ENCODE measurements at regions not wholly inside any gene's neighbourhood (a gene's known extent, or its start where the extent isn't known, plus 50 kb on each side); places are given as distances from the start of the nearest gene placed in this dataset.

DNA sequence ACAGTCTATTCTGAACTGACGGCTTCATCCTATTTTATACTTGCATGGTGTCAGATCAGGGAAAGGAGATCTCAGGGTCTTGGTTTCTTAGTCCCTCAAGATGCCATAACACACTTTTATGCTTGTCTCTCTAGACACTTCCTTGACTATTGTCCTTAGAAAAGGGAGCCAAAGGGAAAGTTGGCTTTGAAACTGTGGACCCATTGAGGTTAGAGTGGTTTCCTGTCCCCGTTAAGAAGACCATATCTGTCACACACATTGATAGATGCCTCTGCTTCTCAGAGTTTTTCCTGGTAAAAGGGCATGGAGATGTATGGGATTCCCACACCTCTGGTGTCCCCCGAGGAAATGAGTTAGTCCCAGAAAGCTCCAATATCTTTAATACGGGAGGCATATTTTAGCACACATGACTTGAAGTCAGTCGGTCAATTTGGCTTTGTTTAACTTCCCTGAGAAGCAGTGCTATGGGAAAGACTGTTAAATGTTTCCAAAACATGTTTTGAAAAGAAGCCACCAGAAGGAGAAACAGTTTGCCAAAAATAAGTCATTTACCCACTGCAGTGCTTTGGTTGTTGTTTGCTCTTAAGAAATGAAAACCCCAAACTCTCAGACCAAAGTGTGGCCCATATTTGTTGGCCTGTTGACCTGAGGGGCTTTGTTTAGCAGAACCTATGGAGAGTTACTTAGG, 133.4 kb upstream of the CXCR4 start:
- no peaks in the 10 kb centered on the region for H3K36me3 Mint-ChIP-seq
- no peak for TF ChIP-seq CTCF (IDR thresholded peaks at IDR 0.05; ENCODE audit: unreplicated experiment)
- no peak overlapping the region for H3K27ac Mint-ChIP-seq
- H3K27me3 Mint-ChIP-seq (ENCODE audit: low read depth): peaks cover 6% of the 10 kb centered on the region
- DNase-seq (ENCODE audit: low spot score in 2 of 2, unreplicated experiment in 2 of 2): no peak
- H3K4me1 Mint-ChIP-seq: no peaks in the 10 kb centered on the region
- H3K9me3 Mint-ChIP-seq: no peaks in the 10 kb centered on the region
- no peak overlapping the region for H3K4me3 Mint-ChIP-seq

GRCh38 chr2:136250131-136250530, 132.2 kb upstream of the CXCR4 start:
- peaks cover 6% of the 10 kb centered on the region for H3K27me3 Mint-ChIP-seq (ENCODE audit: low read depth)
- H3K36me3 Mint-ChIP-seq: no peaks in the 10 kb centered on the region
- no peak for TF ChIP-seq CTCF (IDR thresholded peaks at IDR 0.05; ENCODE audit: unreplicated experiment)
- no peak overlapping the region for H3K27ac Mint-ChIP-seq
- DNase-seq (ENCODE audit: low spot score in 2 of 2, unreplicated experiment in 2 of 2): no peak
- no peaks in the 10 kb centered on the region for H3K4me1 Mint-ChIP-seq
- H3K9me3 Mint-ChIP-seq: no peaks in the 10 kb centered on the region
- H3K4me3 Mint-ChIP-seq: no peak overlapping the region

GRCh38 chr2:136248907-136249306, 131.0 kb upstream of the CXCR4 start:
- Mint-ChIP-seq H3K27me3 (ENCODE audit: low read depth) (peaks cover 6% of the 10 kb centered on the region), H3K4me1 (no peaks in the 10 kb centered on the region), H3K27ac (no peak overlapping the region), H3K36me3 (no peaks in the 10 kb centered on the region), H3K4me3 (no peak overlapping the region), H3K9me3 (no peaks in the 10 kb centered on the region)
- DNase-seq (ENCODE audit: low spot score in 2 of 2, unreplicated experiment in 2 of 2): no peak
- no peak for TF ChIP-seq CTCF (IDR thresholded peaks at IDR 0.05; ENCODE audit: unreplicated experiment)

DNA sequence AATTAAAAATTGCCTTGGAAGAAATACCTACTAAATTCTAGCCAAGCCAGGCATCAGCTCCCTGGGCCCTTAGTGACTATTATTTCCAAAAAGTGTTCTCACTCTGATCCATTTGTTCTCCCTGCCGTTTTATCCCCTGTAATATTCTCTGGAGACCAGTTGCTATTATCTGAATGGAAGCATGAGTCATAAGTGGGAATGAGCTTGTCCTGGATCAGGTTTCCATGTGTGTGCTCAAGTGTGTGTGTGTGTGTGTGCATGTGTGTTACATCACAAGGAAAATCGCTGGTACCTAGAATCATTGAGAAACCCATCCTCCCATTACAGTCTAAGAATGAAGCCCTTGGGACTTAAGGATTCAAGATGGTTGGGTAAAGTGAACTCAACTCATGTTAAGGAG, 130.3 kb upstream of the CXCR4 start:
- Mint-ChIP-seq H3K4me1 (no peaks in the 10 kb centered on the region), H3K27me3 (ENCODE audit: low read depth) (peaks cover 6% of the 10 kb centered on the region), H3K9me3 (no peaks in the 10 kb centered on the region), H3K4me3 (no peak overlapping the region), H3K36me3 (no peaks in the 10 kb centered on the region), H3K27ac (no peak overlapping the region)
- TF ChIP-seq CTCF (IDR thresholded peaks at IDR 0.05; ENCODE audit: unreplicated experiment): no peak
- no peak for DNase-seq (ENCODE audit: low spot score in 2 of 2, unreplicated experiment in 2 of 2)

DNA sequence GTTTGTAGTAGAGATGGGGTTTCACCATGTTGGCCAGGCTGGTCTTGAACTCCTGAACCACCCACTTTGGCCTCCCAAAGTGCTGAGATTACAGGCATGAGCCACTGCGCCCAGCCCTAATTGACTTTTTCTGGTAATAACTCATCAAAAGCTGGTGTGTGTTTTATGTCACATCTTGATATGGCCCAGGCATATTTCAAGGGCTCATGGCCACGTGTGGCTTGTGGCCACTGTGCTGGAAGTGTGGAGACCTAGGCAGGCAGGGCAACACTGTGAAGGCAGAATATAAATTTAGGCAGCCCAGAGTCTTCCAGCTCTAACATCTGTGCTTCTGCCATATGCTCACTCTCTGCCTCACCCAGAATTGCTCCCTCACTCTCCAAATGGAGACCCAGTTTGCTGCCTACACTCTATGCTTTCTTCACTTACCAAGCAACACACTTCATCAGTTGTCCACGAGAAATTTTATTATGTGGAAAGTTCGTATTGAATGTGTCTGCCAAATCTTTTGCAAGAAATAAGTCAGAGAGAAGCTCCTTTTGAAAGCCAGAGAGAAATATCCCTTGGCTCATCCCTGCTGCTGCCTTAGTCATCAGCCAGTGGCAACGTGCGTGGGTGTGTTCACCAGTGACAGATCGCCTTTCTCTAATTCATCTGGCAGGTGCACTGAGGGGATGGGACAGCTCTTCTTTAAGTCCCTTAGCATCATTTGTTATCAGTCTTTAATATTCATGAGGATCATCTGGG, 129.4 kb upstream of the CXCR4 start:
- Mint-ChIP-seq H3K27me3 (ENCODE audit: low read depth) (peaks cover 6% of the 10 kb centered on the region), H3K4me3 (no peak overlapping the region), H3K36me3 (no peaks in the 10 kb centered on the region), H3K9me3 (no peaks in the 10 kb centered on the region), H3K27ac (no peak overlapping the region), H3K4me1 (no peaks in the 10 kb centered on the region)
- no peak for TF ChIP-seq CTCF (IDR thresholded peaks at IDR 0.05; ENCODE audit: unreplicated experiment)
- DNase-seq (ENCODE audit: low spot score in 2 of 2, unreplicated experiment in 2 of 2): no peak

Data from mesothelial cell of epicardium (in vitro differentiated cells).